ENCODE measurements at regions not wholly inside any gene's neighbourhood (a gene's known extent, or its start where the extent isn't known, plus 50 kb on each side); places are given as distances from the start of the nearest gene placed in this dataset.

DNA sequence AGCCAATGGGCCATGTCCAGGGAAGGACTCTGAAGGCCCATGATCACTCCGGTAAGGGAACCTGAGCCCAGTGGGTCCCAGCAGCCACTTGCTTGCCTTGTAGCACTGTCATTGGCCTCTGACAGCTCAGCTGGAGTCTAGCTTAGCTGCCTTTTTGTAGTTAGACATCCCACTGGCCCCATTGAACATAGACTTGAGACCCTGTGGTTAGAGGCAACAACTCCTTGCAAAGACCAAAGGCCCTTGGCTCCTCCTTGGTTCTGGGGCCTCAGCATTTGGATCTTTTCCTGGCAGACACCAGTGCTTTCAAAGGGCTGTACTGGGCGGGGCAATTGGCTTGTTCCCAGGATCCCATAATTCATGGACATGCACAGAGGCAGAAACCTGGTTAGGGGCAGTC, 321.2 kb downstream of the CXCL12 start:
- H3K27ac ChIP-seq (ENCODE audit: low read length), result no peak overlapping the region
- no peaks in the 10 kb centered on the region for H3K9me3 ChIP-seq (ENCODE audit: control insufficient read depth in 1 of 2, low read length in 2 of 2)
- H3K4me3 ChIP-seq (ENCODE audit: low read depth in 1 of 2, low read length in 2 of 2), result no peak overlapping the region
- no peaks in the 10 kb centered on the region for H3K27me3 ChIP-seq (ENCODE audit: low read depth, low read length)
- H3K4me1 ChIP-seq (ENCODE audit: control insufficient read depth in 1 of 2, insufficient read depth in 2 of 2, low read length in 2 of 2), result peaks cover 0 to 16% of the 10 kb centered on the region in 2 donors
- H3K36me3 ChIP-seq (ENCODE audit: control insufficient read depth in 1 of 2, insufficient read depth in 2 of 2, low read length in 2 of 2), result no peaks in the 10 kb centered on the region

DNA sequence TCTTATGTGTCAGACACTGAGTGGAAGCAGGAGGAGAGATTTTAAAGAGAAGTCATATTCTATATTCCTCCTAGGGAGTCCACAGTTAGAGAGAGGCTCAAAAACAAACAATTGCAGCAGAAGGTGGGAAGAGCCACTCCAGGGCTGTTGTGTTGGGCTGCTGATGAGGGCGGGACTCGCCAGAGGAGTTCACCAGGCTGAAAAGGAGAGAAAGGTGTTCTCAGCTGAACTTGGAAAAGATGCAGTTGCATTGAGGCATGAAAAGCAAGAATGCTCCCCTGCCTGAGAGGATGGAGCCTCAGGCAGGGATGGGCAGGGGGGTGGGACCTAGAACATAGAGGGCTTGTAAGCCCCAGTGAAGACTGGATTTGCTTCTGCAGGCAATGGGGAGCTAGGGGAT, 324.2 kb downstream of the CXCL12 start:
- H3K4me3 ChIP-seq (ENCODE audit: low read depth in 1 of 2, low read length in 2 of 2), result no peak overlapping the region
- H3K9me3 ChIP-seq (ENCODE audit: control insufficient read depth in 1 of 2, low read length in 2 of 2), result no peaks in the 10 kb centered on the region
- no peaks in the 10 kb centered on the region for H3K27me3 ChIP-seq (ENCODE audit: low read depth, low read length)
- H3K27ac ChIP-seq (ENCODE audit: low read length), result no peak overlapping the region
- H3K4me1 ChIP-seq (ENCODE audit: control insufficient read depth in 1 of 2, insufficient read depth in 2 of 2, low read length in 2 of 2), result peaks cover 0 to 13% of the 10 kb centered on the region in 2 donors
- no peaks in the 10 kb centered on the region for H3K36me3 ChIP-seq (ENCODE audit: control insufficient read depth in 1 of 2, insufficient read depth in 2 of 2, low read length in 2 of 2)

DNA sequence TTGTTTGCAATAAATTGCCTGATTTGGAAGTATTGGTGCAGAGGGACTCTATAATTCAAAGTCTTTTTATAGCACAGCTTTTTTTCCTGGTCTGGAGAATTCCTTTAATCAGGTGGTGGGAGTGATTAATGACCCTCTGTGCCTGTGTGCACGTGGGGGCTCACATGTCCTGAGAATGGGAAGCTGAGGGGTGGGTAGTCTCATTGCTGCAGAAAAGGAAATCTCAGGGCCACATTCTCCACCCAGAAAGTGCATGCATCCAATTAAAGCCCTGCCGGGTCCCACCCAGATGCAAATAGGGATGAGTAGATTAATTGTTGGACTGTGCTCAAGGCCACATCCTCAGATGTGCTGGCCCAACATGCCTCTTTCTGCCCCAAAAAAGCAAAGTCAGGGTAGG, 324.7 kb downstream of the CXCL12 start:
- H3K4me1 ChIP-seq (ENCODE audit: control insufficient read depth in 1 of 2, insufficient read depth in 2 of 2, low read length in 2 of 2), result peaks cover 0 to 8% of the 10 kb centered on the region in 2 donors
- no peaks in the 10 kb centered on the region for H3K27me3 ChIP-seq (ENCODE audit: low read depth, low read length)
- H3K9me3 ChIP-seq (ENCODE audit: control insufficient read depth in 1 of 2, low read length in 2 of 2), result no peaks in the 10 kb centered on the region
- H3K4me3 ChIP-seq (ENCODE audit: low read depth in 1 of 2, low read length in 2 of 2), result no peak overlapping the region
- no peaks in the 10 kb centered on the region for H3K36me3 ChIP-seq (ENCODE audit: control insufficient read depth in 1 of 2, insufficient read depth in 2 of 2, low read length in 2 of 2)
- H3K27ac ChIP-seq (ENCODE audit: low read length), result no peak overlapping the region

DNA sequence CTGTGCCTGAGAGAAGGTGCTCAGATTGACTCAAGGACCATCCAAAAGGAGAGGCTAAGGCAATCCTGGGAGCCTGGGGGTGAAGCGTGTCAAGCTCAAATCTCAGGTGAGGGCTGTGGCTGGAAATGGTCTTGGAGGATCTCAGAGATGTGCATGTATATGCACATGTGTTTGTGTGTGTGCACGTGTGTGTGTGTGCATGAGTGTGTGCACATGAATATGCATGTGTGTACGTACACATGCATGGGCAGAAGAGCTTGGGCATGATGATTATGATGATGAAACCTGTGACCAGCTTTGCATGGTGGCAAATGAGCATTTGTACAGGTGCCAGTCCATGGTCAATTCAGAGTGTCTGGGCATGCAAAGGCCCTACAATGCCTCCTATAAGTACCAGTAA, 326.6 kb downstream of the CXCL12 start:
- H3K4me1 ChIP-seq (ENCODE audit: control insufficient read depth in 1 of 2, insufficient read depth in 2 of 2, low read length in 2 of 2), result no peaks in the 10 kb centered on the region
- H3K27me3 ChIP-seq (ENCODE audit: low read depth, low read length), result no peaks in the 10 kb centered on the region
- no peaks in the 10 kb centered on the region for H3K36me3 ChIP-seq (ENCODE audit: control insufficient read depth in 1 of 2, insufficient read depth in 2 of 2, low read length in 2 of 2)
- H3K27ac ChIP-seq (ENCODE audit: low read length), result no peak overlapping the region
- H3K9me3 ChIP-seq (ENCODE audit: control insufficient read depth in 1 of 2, low read length in 2 of 2), result no peaks in the 10 kb centered on the region
- H3K4me3 ChIP-seq (ENCODE audit: low read depth in 1 of 2, low read length in 2 of 2), result no peak overlapping the region

DNA sequence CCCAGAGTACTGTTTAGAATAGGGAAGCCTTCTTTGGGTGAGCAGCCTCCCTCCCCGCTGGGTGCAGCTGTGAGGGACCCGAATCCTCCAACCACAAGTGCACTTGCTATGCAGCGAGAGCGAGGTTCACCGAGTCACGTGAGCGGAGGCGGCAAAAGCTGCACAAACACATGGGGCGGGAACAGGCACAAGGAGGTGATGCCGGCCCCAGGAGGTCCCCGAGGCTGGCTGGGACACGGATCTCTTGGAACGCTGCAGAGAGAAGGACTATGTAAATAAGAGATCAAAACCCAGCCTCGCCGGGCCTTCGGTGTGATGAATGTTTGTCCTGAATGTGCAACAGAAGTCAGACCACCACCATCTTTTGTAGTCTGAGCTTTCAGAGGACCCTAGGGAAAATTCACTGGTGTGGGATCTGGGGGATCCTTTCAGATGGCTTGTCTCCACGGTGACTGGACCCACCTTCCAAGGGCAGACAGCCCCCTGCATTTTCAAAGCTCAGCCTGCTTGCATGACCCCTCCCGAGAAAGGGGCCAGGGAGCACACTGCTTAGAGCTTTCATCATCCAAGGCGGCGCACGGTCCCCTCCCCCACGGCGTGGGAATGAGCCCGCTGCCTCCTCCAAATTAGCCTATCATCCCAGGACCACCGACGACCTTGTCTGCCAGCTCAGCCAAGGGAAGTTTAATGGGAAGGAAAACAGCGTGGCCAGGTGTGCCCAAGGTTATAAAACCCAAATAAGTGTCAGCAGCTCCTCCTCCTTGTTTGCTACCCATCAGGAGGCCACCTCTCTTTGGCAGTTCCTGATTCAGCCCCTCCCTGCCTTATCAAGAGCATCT, 327.7 kb downstream of the CXCL12 start:
- Histone ChIP-seq H3K4me3 (ENCODE audit: low read depth in 1 of 2, low read length in 2 of 2) (no peak overlapping the region), H3K27ac (ENCODE audit: low read length) (no peak overlapping the region), H3K27me3 (ENCODE audit: low read depth, low read length) (no peaks in the 10 kb centered on the region), H3K4me1 (ENCODE audit: control insufficient read depth in 1 of 2, insufficient read depth in 2 of 2, low read length in 2 of 2) (no peaks in the 10 kb centered on the region), H3K36me3 (ENCODE audit: control insufficient read depth in 1 of 2, insufficient read depth in 2 of 2, low read length in 2 of 2) (no peaks in the 10 kb centered on the region), H3K9me3 (ENCODE audit: control insufficient read depth in 1 of 2, low read length in 2 of 2) (no peaks in the 10 kb centered on the region)

DNA sequence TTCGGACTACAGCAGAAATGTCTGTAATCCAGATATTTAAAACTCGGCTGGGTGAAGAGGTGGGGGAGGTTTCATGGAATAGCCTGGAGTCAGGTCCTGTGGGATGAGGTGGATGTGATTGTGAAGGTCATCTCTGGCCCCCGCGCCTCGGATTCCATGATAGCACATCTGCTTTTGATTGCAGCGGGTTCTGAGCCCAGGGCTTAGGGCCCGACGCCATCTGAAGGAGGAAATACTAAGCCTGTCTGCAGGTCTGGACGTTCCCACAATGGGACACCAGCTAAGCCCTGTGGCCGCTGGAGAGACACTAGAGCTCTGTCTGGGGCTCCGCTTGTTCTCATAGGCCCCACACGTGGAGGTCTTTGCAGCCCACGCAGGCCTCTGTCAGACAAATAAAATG, 328.7 kb downstream of the CXCL12 start:
- H3K27me3 ChIP-seq (ENCODE audit: low read depth, low read length), result no peaks in the 10 kb centered on the region
- H3K9me3 ChIP-seq (ENCODE audit: control insufficient read depth in 1 of 2, low read length in 2 of 2), result no peaks in the 10 kb centered on the region
- no peak overlapping the region for H3K4me3 ChIP-seq (ENCODE audit: low read depth in 1 of 2, low read length in 2 of 2)
- H3K4me1 ChIP-seq (ENCODE audit: control insufficient read depth in 1 of 2, insufficient read depth in 2 of 2, low read length in 2 of 2), result no peaks in the 10 kb centered on the region
- no peaks in the 10 kb centered on the region for H3K36me3 ChIP-seq (ENCODE audit: control insufficient read depth in 1 of 2, insufficient read depth in 2 of 2, low read length in 2 of 2)
- H3K27ac ChIP-seq (ENCODE audit: low read length), result no peak overlapping the region

DNA sequence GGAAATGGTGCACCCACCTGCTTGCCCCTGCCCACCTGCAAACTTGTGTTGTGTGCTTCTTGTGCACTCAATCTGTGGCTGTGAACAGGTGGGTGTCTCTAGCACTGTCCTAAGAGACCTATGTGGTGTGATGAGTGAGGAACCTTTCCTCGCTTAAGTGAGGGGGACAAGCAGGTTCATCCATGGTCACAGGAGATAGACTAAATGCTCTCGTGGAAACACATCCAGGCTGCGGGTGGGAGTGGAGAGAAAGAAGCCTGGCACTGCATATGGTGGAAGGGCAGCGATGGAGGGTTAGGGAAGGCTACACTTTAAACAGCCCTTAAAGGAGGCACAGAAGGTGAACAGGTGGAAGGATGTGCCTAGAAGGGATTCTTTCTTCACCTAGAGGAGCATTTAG, 330.9 kb downstream of the CXCL12 start:
- no peaks in the 10 kb centered on the region for H3K9me3 ChIP-seq (ENCODE audit: control insufficient read depth in 1 of 2, low read length in 2 of 2)
- no peak overlapping the region for H3K27ac ChIP-seq (ENCODE audit: low read length)
- H3K4me3 ChIP-seq (ENCODE audit: low read depth in 1 of 2, low read length in 2 of 2), result no peak overlapping the region

DNA sequence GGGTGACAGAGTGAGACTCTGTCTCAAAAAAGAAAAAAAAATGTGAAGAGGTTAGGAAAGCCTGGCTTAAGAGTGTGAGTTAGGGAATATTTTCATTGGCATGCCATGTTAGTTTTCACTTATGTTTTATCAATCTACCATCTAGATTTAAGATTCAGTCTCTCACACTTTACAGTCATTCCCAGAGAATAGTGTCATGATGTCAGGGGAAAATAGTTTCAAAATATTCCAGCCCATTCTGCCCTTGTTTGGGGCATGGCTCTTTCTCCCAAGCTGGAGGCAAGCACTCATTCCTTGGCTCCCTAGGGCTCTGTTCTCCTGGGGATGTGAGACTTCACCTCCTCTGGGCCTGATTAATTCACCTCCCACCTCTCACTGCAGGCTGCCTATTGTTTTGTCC, 331.5 kb downstream of the CXCL12 start:
- Histone ChIP-seq H3K27me3 (ENCODE audit: low read depth, low read length) (no peaks in the 10 kb centered on the region), H3K4me1 (ENCODE audit: control insufficient read depth in 1 of 2, insufficient read depth in 2 of 2, low read length in 2 of 2) (no peaks in the 10 kb centered on the region), H3K27ac (ENCODE audit: low read length) (no peak overlapping the region), H3K9me3 (ENCODE audit: control insufficient read depth in 1 of 2, low read length in 2 of 2) (no peaks in the 10 kb centered on the region), H3K4me3 (ENCODE audit: low read depth in 1 of 2, low read length in 2 of 2) (no peak overlapping the region), H3K36me3 (ENCODE audit: control insufficient read depth in 1 of 2, insufficient read depth in 2 of 2, low read length in 2 of 2) (no peaks in the 10 kb centered on the region)

More for the DNA sequence above, 330.9 kb downstream of the CXCL12 start:
- Histone ChIP-seq H3K27me3 (ENCODE audit: low read depth, low read length) (no peaks in the 10 kb centered on the region), H3K4me1 (ENCODE audit: control insufficient read depth in 1 of 2, insufficient read depth in 2 of 2, low read length in 2 of 2) (no peaks in the 10 kb centered on the region), H3K36me3 (ENCODE audit: control insufficient read depth in 1 of 2, insufficient read depth in 2 of 2, low read length in 2 of 2) (no peaks in the 10 kb centered on the region)

DNA sequence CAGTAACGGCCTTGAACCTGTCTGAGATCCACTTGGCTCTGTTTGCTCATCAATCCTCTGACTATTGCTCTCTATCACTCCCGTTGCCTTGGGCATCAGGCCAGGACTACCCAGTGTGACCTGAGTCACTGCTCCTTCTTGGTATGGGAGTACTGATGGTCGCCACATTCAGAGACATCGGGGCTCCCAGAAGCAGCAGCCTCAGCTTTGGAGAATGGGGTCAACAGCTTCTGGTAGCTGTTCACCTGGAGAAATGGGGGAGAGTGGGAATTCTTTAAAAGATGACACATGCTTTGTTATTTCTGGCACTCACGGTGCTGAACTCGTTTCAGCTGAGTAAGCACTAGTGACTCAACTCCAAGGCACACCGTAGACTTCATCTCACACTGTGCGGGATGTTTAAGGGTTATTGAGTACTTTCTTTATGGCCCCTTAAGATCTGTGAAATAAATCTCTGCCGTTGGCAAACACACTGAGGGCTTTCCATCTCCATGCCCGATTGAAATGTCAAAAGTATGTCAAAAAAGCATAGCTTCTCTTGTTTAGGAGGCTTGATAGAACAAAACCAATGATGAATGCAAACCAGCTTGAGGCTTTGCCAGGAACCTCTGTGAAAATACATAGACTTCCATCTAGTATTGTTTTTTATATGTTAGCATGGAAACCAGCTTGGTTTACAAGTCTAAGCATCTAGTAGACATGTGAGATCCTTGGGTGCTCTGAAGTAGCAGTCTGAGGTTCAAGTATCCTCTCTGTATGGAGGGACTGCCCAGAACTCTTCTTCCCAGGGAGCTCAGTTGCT, 333.1 kb downstream of the CXCL12 start:
- peaks cover 0 to 10% of the 10 kb centered on the region in 2 donors for H3K4me1 ChIP-seq (ENCODE audit: control insufficient read depth in 1 of 2, insufficient read depth in 2 of 2, low read length in 2 of 2)
- H3K9me3 ChIP-seq (ENCODE audit: control insufficient read depth in 1 of 2, low read length in 2 of 2), result no peaks in the 10 kb centered on the region
- H3K27ac ChIP-seq (ENCODE audit: low read length), result no peak overlapping the region
- no peaks in the 10 kb centered on the region for H3K27me3 ChIP-seq (ENCODE audit: low read depth, low read length)
- no peaks in the 10 kb centered on the region for H3K36me3 ChIP-seq (ENCODE audit: control insufficient read depth in 1 of 2, insufficient read depth in 2 of 2, low read length in 2 of 2)
- H3K4me3 ChIP-seq (ENCODE audit: low read depth in 1 of 2, low read length in 2 of 2), result no peak overlapping the region

DNA sequence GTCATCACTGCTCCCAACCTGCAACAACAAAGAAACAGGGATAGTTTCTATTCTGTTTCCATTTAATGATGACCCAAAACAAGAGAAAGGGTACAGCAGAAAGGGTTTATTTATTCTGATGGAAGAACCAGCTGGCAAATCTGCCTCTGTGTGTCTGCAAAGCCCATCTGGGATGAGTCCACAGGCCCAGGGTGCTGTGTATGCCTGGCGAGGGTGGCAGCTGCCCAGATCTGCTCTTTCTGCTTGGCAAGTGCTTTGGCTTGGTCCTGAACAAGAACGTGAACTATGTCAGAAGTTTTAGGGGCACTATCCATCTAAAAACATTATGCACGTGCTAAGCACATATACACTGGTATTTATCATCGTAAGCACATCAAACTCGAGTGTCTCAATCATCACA, 333.8 kb downstream of the CXCL12 start:
- no peaks in the 10 kb centered on the region for H3K9me3 ChIP-seq (ENCODE audit: control insufficient read depth in 1 of 2, low read length in 2 of 2)
- no peaks in the 10 kb centered on the region for H3K36me3 ChIP-seq (ENCODE audit: control insufficient read depth in 1 of 2, insufficient read depth in 2 of 2, low read length in 2 of 2)
- peaks cover 0 to 15% of the 10 kb centered on the region in 2 donors for H3K4me1 ChIP-seq (ENCODE audit: control insufficient read depth in 1 of 2, insufficient read depth in 2 of 2, low read length in 2 of 2)
- H3K27ac ChIP-seq (ENCODE audit: low read length), result no peak overlapping the region
- no peak overlapping the region for H3K4me3 ChIP-seq (ENCODE audit: low read depth in 1 of 2, low read length in 2 of 2)
- H3K27me3 ChIP-seq (ENCODE audit: low read depth, low read length), result no peaks in the 10 kb centered on the region

DNA sequence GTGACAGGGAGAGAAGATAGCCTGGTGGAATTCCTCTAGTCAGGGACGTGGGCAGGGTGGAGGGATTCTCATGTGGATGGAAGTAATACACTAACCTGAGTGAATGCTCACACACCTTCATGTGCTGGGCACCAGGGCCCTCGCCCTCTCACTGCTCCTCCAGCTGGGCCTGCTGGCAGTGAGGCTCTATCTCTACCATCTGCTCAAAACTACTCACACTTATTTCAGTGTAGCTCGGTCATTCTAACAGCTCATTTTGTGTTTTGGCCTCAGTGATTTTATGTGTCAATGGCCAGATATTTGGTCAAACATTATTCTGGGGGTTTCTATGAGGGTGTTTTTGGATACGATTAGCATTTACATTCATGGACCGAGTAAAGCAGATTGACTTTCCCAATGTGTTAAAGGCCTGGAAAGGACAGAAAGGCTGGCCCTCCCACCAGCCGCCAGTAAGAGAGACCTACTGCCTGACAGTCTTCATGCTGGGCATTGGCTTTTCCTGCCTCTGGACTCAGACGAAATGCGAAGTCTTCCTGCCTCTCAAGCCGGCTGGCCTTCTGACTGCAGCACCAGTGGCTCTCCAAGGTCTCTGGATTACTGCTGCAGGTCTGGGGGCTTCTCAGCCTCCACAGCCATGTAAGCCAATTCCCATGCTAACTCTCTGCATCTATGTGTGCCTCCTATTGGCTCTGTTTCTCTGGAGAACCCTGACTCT, 335.4 kb downstream of the CXCL12 start:
- H3K27ac ChIP-seq (ENCODE audit: low read length), result no peak overlapping the region
- no peaks in the 10 kb centered on the region for H3K9me3 ChIP-seq (ENCODE audit: control insufficient read depth in 1 of 2, low read length in 2 of 2)
- no peaks in the 10 kb centered on the region for H3K27me3 ChIP-seq (ENCODE audit: low read depth, low read length)
- no peak overlapping the region for H3K4me3 ChIP-seq (ENCODE audit: low read depth in 1 of 2, low read length in 2 of 2)
- no peaks in the 10 kb centered on the region for H3K36me3 ChIP-seq (ENCODE audit: control insufficient read depth in 1 of 2, insufficient read depth in 2 of 2, low read length in 2 of 2)
- peaks cover 0 to 19% of the 10 kb centered on the region in 2 donors for H3K4me1 ChIP-seq (ENCODE audit: control insufficient read depth in 1 of 2, insufficient read depth in 2 of 2, low read length in 2 of 2)
